HFFc6 (cell line): ENCODE measurements at regions not wholly inside any gene's neighbourhood (a gene's known extent, or its start where the extent isn't known, plus 50 kb on each side); places are given as distances from the start of the nearest gene placed in this dataset.
"Not testable (repeated sequence)": the region's sequence is repeated elsewhere in the genome, so short reads cannot be mapped to it uniquely, and the experiment has no call there.

Source experiments
- DNase-seq: peaks from one replicate; pipeline ENCODE4 v3.0.0-alpha.2; 2018
- H3K27ac Mint-ChIP-seq: 2 replicates; pipeline ENCODE4 v1.8.0; 2020; ENCODE audit warnings: mild to moderate bottlenecking, mixed read lengths
- H3K27me3 Mint-ChIP-seq: 2 replicates; pipeline ENCODE4 v1.8.0; 2021; ENCODE audit warnings: mild to moderate bottlenecking, moderate library complexity, mixed read lengths; ENCODE audit not compliant: insufficient read depth
- H3K36me3 Mint-ChIP-seq: 2 replicates; pipeline ENCODE4 v1.8.0; 2021; ENCODE audit warnings: low read depth, mixed read lengths
- H3K4me1 Mint-ChIP-seq: 2 replicates; pipeline ENCODE4 v1.8.0; 2020; ENCODE audit warnings: low read depth, mixed read lengths
- H3K4me3 Mint-ChIP-seq: 2 replicates; pipeline ENCODE4 v1.8.0; 2020; ENCODE audit warnings: mild to moderate bottlenecking, moderate library complexity, mixed read lengths
- H3K9me3 Mint-ChIP-seq: 2 replicates; pipeline ENCODE4 v1.8.0; 2020; ENCODE audit warnings: mild to moderate bottlenecking, mixed read lengths
- CTCF ChIP-seq: fragments of 200-600 bp; sonication (generic); IDR thresholded peaks from 2 replicates; pipeline ENCODE4 v1.5.0; 2021; ENCODE audit warnings: antibody characterized with exemption, mild to moderate bottlenecking

- Mint-ChIP-seq H3K27me3 (no peaks in the 10 kb centered on the region), H3K4me3 (no peak overlapping the region), H3K27ac (no peak overlapping the region), H3K36me3 (no peaks in the 10 kb centered on the region), H3K4me1 (no peaks in the 10 kb centered on the region), H3K9me3 (peaks cover 9% of the 10 kb centered on the region)
- no peak for TF ChIP-seq CTCF
- DNase-seq: no peak
Observed at GRCh38 chr18:66867653-66868052, 263.8 kb upstream of the CDH19 start.

- not testable (repeated sequence) for DNase-seq, H3K4me1 Mint-ChIP-seq
Observed at GRCh38 chr18:66866427-66866940, 262.6 kb upstream of the CDH19 start.

DNA sequence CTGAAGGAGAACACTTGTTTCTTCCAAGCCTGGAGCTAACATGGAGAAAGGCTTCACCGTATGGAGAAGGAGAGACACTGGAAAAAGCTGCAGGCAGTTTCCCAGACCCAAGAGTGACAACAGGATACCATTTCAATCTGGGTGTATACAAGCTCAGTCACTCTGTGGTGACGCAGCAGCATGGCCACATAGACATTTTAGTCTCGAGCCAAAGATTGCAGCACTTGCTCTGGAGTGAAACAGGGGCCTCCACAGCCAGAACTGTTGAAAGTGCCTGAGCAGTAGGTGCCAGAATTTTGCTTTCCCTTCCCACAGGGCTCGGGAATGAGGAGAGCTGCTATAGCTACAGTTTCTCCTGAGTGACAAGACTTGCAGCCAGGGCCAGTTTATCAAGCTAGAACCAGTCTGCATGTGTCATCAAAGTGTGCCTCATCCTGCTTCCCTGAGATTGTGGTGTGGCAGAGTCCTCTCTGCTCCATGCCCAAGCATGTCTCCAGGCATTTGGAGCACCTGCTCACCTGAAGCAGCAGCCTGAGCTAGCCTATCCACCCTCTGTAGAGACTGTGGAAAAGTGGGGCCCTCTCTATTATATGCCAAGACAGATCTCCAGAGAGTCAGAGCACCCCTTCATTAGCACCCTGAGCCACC is 234.6 kb upstream of the CDH19 start:
- no peak overlapping the region for H3K27ac Mint-ChIP-seq
- no peak for TF ChIP-seq CTCF
- peaks cover 21% of the 10 kb centered on the region for H3K9me3 Mint-ChIP-seq

More at GRCh38 chr18:66866427-66866940, 262.6 kb upstream of the CDH19 start:
- not testable (repeated sequence) for H3K9me3 Mint-ChIP-seq, H3K27me3 Mint-ChIP-seq, H3K27ac Mint-ChIP-seq, H3K36me3 Mint-ChIP-seq, H3K4me3 Mint-ChIP-seq

DNA sequence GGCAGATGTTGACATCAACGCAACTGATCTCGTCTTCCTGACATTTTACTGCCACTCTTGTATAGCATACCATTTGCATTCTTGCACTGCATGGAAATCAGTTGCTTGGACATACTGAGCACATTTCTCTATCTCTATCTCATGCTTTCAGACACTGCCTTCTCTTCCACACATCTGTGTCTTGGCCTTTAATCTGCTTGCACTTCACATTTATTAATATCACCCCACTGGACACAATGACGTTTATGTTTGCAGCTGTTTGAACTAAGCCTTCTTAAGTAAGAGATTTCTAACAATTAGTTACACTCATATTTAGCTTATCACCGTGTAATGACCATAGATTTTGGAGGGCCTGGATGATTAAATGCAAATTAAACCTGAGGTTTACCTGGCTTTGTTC is 229.8 kb upstream of the CDH19 start:
- no peak overlapping the region for H3K4me3 Mint-ChIP-seq
- H3K4me1 Mint-ChIP-seq: no peaks in the 10 kb centered on the region
- peaks cover 12% of the 10 kb centered on the region for H3K9me3 Mint-ChIP-seq
- no peaks in the 10 kb centered on the region for H3K27me3 Mint-ChIP-seq
- no peak for TF ChIP-seq CTCF
- no peaks in the 10 kb centered on the region for H3K36me3 Mint-ChIP-seq
- no peak overlapping the region for H3K27ac Mint-ChIP-seq
- no peak for DNase-seq

More for the DNA sequence above, 234.6 kb upstream of the CDH19 start:
- Mint-ChIP-seq H3K4me1 (no peaks in the 10 kb centered on the region), H3K4me3 (no peak overlapping the region), H3K36me3 (no peaks in the 10 kb centered on the region), H3K27me3 (no peaks in the 10 kb centered on the region)
- DNase-seq: no peak

- no peak overlapping the region for H3K27ac Mint-ChIP-seq
- no peaks in the 10 kb centered on the region for H3K4me1 Mint-ChIP-seq
- no peaks in the 10 kb centered on the region; the same call in 1 of the 2 replicates for H3K27me3 Mint-ChIP-seq
- no peak for TF ChIP-seq CTCF
- H3K36me3 Mint-ChIP-seq: no peaks in the 10 kb centered on the region
- no peak overlapping the region for H3K4me3 Mint-ChIP-seq
- H3K9me3 Mint-ChIP-seq: peaks cover 42% of the 10 kb centered on the region
- no peak for DNase-seq
Observed at GRCh38 chr18:66826211-66826610, 222.3 kb upstream of the CDH19 start.

- Mint-ChIP-seq H3K27me3 (no peaks in the 10 kb centered on the region; the same call in 1 of the 2 replicates), H3K9me3 (peaks cover 39% of the 10 kb centered on the region), H3K36me3 (no peaks in the 10 kb centered on the region), H3K27ac (no peak overlapping the region), H3K4me3 (no peak overlapping the region), H3K4me1 (no peaks in the 10 kb centered on the region)
- no peak for TF ChIP-seq CTCF
- DNase-seq: no peak
Observed at GRCh38 chr18:66825347-66825746, 221.5 kb upstream of the CDH19 start.
